WTC11 (cell line): ENCODE measurements at regions not wholly inside any gene's neighbourhood (a gene's known extent, or its start where the extent isn't known, plus 50 kb on each side); places are given as distances from the start of the nearest gene placed in this dataset.

Source experiments
- CTCF ChIP-seq: fragments of 200-600 bp; IDR thresholded peaks from 2 replicates; pipeline ENCODE4 v1.8.0; 2022; ENCODE audit warnings: antibody characterized with exemption
- ETV6 ChIP-seq: sonication (generic); formaldehyde crosslinking; IDR thresholded peaks from 2 replicates; pipeline ENCODE4 v1.8.1; 2022; ENCODE audit warnings: mild to moderate bottlenecking, missing genetic modification reagents
- IRF1 ChIP-seq: sonication (generic); formaldehyde crosslinking; IDR thresholded peaks from 2 replicates; pipeline ENCODE4 v1.8.0; 2023; ENCODE audit warnings: missing genetic modification reagents
- JUN ChIP-seq: sonication (generic); formaldehyde crosslinking; IDR thresholded peaks from 2 replicates; pipeline ENCODE4 v1.8.0; 2023; ENCODE audit warnings: mild to moderate bottlenecking, missing genetic modification reagents
- KAT7 ChIP-seq: sonication (generic); formaldehyde crosslinking; IDR thresholded peaks from 2 replicates; pipeline ENCODE4 v1.8.1; 2023; ENCODE audit warnings: missing genetic modification reagents, mild to moderate bottlenecking, borderline replicate concordance
- SMAD4 ChIP-seq: sonication (generic); formaldehyde crosslinking; IDR thresholded peaks from 2 replicates; pipeline ENCODE4 v1.8.0; 2022; ENCODE audit warnings: mild to moderate bottlenecking, missing genetic modification reagents
- ZNF232 ChIP-seq: sonication (generic); formaldehyde crosslinking; IDR thresholded peaks from 2 replicates; pipeline ENCODE4 v1.8.0; 2022; ENCODE audit warnings: mild to moderate bottlenecking, missing genetic modification reagents
- TF ChIP-seq, protein P1 (sequence below): sonication (generic); formaldehyde crosslinking; IDR thresholded peaks from 2 replicates; pipeline ENCODE4 v1.8.1; 2022; ENCODE audit warnings: mild to moderate bottlenecking, moderate library complexity, missing genetic modification reagents
- TF ChIP-seq, protein P2 (sequence below): sonication (generic); formaldehyde crosslinking; conservative IDR thresholded peaks from 2 replicates; pipeline ENCODE4 v1.8.1; 2022; ENCODE audit warnings: mild to moderate bottlenecking, missing genetic modification reagents
- TF ChIP-seq, protein P3 (sequence below): sonication (generic); formaldehyde crosslinking; IDR thresholded peaks from 2 replicates; pipeline ENCODE4 v1.8.1; 2023; ENCODE audit warnings: mild to moderate bottlenecking, missing genetic modification reagents
- TF ChIP-seq, protein P4 (sequence below): sonication (generic); formaldehyde crosslinking; IDR thresholded peaks from 2 replicates; pipeline ENCODE4 v1.8.1; 2022; ENCODE audit warnings: low read depth, missing genetic modification reagents, borderline replicate concordance

GRCh38 chr7:17713584-17713983 lies 226.7 kb downstream of the SNX13 start:
- TF ChIP-seq, protein P1, sequence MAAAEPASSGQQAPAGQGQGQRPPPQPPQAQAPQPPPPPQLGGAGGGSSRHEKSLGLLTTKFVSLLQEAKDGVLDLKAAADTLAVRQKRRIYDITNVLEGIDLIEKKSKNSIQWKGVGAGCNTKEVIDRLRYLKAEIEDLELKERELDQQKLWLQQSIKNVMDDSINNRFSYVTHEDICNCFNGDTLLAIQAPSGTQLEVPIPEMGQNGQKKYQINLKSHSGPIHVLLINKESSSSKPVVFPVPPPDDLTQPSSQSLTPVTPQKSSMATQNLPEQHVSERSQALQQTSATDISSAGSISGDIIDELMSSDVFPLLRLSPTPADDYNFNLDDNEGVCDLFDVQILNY (CRISPR knock-in tag), result no peak
- TF ChIP-seq CTCF, result no peak
- TF ChIP-seq, protein P2, sequence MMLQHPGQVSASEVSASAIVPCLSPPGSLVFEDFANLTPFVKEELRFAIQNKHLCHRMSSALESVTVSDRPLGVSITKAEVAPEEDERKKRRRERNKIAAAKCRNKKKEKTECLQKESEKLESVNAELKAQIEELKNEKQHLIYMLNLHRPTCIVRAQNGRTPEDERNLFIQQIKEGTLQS, result no peak
- TF ChIP-seq JUN (CRISPR knock-in tag), result no peak
- no peak for TF ChIP-seq SMAD4 (CRISPR knock-in tag)
- TF ChIP-seq, protein P3, sequence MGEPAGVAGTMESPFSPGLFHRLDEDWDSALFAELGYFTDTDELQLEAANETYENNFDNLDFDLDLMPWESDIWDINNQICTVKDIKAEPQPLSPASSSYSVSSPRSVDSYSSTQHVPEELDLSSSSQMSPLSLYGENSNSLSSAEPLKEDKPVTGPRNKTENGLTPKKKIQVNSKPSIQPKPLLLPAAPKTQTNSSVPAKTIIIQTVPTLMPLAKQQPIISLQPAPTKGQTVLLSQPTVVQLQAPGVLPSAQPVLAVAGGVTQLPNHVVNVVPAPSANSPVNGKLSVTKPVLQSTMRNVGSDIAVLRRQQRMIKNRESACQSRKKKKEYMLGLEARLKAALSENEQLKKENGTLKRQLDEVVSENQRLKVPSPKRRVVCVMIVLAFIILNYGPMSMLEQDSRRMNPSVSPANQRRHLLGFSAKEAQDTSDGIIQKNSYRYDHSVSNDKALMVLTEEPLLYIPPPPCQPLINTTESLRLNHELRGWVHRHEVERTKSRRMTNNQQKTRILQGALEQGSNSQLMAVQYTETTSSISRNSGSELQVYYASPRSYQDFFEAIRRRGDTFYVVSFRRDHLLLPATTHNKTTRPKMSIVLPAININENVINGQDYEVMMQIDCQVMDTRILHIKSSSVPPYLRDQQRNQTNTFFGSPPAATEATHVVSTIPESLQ (CRISPR knock-in tag), result no peak
- TF ChIP-seq KAT7 (CRISPR knock-in tag), result no peak
- TF ChIP-seq ETV6 (CRISPR knock-in tag), result no peak
- no peak for TF ChIP-seq IRF1 (CRISPR knock-in tag)
- TF ChIP-seq ZNF232, result no peak
- TF ChIP-seq, protein P4, sequence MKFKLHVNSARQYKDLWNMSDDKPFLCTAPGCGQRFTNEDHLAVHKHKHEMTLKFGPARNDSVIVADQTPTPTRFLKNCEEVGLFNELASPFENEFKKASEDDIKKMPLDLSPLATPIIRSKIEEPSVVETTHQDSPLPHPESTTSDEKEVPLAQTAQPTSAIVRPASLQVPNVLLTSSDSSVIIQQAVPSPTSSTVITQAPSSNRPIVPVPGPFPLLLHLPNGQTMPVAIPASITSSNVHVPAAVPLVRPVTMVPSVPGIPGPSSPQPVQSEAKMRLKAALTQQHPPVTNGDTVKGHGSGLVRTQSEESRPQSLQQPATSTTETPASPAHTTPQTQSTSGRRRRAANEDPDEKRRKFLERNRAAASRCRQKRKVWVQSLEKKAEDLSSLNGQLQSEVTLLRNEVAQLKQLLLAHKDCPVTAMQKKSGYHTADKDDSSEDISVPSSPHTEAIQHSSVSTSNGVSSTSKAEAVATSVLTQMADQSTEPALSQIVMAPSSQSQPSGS (CRISPR knock-in tag), result no peak
